OCI-LY7 (cell line): ENCODE measurements at regions not wholly inside any gene's neighbourhood (a gene's known extent, or its start where the extent isn't known, plus 50 kb on each side); places are given as distances from the start of the nearest gene placed in this dataset.

ENCODE experiments used
- EZH2phosphoT487 ChIP-seq: fragments of 200-600 bp; sonication (generic); IDR thresholded peaks from 2 replicates; pipeline ENCODE4 v1.6.1; 2018; ENCODE audit warnings: low read depth, borderline replicate concordance, mild to moderate bottlenecking, mixed run types, antibody characterized with exemption, low read length, moderate library complexity, mixed read lengths
- TF ChIP-seq, protein P1 (sequence below): fragments of 200-600 bp; sonication (generic); conservative IDR thresholded peaks from 2 replicates; pipeline ENCODE4 v1.5.1; 2014; ENCODE audit warnings: mild to moderate bottlenecking, antibody characterized with exemption, low read length, moderate library complexity, mixed read lengths

DNA sequence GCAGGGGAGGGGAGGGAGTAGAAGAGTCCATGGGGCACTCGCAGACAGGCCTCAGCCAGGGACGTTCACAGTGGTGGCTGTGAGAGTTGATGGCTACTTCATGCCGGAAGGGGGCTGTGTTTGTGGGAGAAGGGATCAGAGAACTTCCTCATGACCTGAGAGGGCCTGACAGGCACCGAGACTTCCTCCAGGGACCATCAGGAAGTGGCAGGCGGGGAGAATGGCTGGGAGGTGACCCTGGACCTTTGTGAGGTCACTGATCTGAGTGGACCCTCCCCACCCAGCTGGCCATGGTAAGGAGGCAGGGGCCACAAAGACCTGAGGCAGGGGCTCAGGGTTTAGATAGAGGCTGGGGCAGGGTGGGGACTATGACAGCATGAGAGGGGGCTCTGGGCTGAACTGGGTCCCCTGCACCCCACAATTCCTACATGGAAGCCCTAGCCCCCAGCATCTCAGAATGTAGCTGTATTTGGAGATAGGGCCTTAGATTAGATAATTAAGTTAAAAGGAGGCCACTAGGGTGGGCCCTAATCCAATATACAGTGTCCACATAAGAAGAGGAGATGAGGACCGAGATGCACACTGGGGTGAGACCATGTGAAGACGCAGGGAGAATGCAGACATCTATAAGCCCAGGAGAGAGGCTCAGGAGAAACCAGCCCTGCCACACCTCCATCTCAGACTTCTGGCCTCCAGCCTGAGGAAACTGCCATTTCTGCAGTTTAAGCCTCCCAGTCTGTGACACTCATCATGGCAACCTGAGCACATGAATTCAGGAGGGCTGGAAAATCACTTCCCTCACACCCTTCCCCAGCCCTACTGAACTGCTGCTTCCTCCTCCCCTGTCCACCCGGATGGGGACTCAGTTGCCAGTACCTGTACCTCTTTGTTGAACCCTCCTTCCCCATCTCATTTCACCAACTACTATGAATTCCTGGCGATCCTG lies 273.9 kb upstream of the ZNF32 start:
- TF ChIP-seq, protein P1, sequence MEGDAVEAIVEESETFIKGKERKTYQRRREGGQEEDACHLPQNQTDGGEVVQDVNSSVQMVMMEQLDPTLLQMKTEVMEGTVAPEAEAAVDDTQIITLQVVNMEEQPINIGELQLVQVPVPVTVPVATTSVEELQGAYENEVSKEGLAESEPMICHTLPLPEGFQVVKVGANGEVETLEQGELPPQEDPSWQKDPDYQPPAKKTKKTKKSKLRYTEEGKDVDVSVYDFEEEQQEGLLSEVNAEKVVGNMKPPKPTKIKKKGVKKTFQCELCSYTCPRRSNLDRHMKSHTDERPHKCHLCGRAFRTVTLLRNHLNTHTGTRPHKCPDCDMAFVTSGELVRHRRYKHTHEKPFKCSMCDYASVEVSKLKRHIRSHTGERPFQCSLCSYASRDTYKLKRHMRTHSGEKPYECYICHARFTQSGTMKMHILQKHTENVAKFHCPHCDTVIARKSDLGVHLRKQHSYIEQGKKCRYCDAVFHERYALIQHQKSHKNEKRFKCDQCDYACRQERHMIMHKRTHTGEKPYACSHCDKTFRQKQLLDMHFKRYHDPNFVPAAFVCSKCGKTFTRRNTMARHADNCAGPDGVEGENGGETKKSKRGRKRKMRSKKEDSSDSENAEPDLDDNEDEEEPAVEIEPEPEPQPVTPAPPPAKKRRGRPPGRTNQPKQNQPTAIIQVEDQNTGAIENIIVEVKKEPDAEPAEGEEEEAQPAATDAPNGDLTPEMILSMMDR, result peak; percentile 48
- TF ChIP-seq EZH2phosphoT487, result no peak
